HG02981 (cell line): ENCODE measurements at regions not wholly inside any gene's neighbourhood (a gene's known extent, or its start where the extent isn't known, plus 50 kb on each side); places are given as distances from the start of the nearest gene placed in this dataset.

Experiments
- ATAC-seq: cut with Tn5 transposase; IDR thresholded peaks from one replicate; pipeline ENCODE4 v1.9.1; 2021; ENCODE audit warnings: mild to moderate bottlenecking, moderate library complexity; ENCODE audit not compliant: unreplicated experiment

DNA sequence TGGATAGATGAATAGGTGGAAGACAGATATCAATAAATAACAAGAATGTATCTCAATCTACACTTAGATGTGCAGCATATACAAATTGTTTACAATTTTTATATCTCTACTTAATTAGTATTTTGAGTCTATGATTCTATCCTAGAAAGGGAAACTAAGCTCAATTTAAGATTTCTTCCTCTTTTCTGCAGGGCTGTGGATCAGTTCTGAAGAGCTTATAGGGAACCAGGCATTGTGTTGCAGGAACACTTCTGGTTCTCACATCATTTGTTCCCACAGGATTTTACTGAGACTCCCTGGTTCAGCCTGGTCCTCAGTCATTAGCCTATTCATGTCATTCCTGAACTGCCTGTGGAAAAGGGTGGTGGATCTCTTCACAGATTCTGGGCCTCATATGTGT lies 105.8 kb downstream of the TNFSF18 start:
- no peak for ATAC-seq

DNA sequence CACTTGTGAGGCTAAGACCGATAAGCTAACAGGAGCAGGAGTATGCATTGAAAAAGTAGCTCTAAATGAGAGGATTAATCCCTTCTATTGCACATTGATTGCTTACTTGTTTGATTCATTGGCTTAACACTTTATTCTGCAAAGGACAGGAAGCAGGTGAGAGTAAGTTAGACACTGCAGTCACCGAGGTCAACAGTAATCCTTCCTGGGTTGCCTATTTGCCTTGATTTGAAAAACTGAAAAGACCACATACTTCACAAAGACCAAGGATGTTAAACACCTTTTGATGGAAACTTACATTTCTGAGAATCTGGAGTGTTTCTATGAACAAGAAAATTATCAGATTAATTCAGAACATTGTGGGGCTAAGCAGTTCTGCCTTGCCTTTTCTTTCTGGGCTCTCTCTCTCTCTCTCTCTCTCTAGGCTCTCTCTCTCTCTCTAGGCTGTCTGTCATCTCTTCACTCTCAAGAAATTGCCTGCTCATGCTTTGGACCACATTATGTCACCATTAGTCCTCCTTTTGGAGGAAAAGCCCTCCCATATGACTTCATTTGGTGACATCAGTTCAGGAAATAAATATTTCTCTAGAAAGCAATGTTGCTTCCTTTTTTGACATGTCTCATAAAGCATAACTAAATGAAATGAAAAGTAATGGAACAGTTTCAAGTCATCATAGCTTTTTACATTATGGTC lies 103.8 kb downstream of the TNFSF18 start:
- ATAC-seq: no peak

DNA sequence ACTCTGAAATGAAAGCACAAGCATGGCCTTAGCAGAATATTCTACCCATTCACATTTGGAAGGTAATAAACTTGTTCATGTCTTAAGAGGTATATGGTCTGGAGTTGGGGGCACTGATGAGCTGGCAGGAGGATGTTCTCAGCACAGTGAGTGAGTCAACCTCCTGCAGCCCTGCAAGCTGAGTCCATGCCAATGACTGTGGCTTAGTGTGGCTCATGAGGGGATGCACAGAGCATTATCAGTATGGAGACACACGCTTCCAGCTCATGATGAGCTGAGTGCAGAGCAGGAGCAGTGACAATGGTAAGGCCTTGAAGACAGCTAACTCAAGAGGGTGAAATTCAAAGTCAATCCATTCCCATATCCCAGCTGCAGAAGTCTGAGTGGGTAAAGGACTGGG lies 102.3 kb downstream of the TNFSF18 start:
- no peak for ATAC-seq

DNA sequence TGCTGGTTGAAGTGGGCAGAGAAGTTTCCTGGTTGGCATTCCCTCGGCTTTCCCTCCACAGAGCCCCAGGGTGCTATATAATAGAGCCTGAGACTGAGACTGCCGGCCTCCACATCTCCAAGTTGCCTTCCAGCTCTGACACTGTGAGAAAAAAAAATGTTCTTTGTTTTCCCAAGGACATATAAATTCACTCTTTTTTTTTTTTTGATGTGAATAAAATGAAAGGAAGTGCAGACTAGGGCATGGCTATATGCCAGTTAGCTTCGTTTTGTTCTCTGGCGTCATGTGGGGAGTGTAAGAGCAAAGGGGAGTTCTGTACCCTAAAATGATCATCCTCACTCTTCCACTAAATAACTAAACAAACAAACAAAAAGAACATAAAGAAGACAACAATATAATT lies 101.6 kb downstream of the TNFSF18 start:
- no peak for ATAC-seq

DNA sequence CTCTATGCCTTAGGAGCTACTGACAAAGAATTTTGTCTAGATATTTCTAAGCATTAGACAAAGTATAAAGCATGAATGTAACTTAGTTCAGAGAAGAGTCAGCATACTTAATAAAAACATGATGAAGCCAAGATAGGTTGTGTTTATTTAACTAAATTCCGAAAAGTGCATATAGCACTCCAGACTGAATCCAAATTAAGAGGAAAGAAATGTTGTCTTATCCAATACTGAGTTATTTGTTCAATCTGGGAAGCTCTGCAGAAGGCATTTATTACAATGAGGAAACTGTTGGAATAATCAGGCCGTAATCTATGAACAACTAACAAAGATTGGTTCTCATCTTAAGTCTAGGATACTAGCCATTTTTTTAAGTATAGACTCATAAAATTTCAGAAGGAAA lies 100.2 kb downstream of the TNFSF18 start:
- ATAC-seq: no peak

DNA sequence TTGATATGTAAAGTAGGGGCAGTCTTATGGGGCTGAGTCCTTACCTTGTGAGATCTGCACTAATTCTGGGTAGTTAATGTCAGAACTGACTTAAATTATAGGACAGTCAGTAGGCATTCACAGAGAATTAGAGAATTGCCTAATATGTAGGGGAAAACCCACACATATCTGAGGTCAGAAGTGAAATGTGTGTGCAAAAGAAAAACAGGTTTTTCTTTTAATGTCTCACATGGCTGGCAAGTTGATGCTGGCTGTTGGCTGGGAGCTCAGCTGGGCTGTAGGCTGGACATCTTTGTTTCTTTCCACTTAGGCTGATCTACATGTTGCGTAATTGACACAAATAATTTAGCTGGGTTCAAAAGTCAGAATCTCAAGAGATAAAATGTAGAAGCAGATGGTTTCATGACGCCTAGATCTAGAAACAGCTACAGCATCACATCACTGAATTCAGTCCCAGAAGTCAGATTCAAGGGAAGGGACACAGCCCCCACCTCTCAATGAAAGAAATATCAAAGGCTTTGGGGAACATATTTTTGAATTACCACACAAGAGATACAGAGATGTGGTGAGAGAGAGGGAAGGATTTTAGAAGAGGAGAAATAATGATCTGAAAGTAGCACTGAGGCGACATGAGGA lies 98.9 kb downstream of the TNFSF18 start:
- no peak for ATAC-seq

DNA sequence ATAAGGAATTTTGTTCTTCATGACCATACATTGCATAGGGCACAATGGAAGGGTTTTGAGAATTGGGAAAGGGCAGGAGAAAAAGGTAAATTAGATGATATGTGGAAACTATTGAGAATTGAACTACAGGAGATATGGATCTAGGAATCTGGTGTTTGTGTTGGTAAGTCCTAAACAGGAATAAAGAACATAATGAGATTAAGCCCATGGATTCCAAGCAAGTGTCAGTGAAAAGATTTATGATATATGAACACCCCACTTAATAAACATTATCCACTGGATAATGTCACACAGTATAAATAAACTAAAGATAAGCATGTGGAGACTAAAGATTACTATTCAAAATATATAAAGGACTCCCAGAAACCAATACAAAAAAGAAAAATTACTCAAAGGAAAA lies 98.2 kb downstream of the TNFSF18 start:
- no peak for ATAC-seq

DNA sequence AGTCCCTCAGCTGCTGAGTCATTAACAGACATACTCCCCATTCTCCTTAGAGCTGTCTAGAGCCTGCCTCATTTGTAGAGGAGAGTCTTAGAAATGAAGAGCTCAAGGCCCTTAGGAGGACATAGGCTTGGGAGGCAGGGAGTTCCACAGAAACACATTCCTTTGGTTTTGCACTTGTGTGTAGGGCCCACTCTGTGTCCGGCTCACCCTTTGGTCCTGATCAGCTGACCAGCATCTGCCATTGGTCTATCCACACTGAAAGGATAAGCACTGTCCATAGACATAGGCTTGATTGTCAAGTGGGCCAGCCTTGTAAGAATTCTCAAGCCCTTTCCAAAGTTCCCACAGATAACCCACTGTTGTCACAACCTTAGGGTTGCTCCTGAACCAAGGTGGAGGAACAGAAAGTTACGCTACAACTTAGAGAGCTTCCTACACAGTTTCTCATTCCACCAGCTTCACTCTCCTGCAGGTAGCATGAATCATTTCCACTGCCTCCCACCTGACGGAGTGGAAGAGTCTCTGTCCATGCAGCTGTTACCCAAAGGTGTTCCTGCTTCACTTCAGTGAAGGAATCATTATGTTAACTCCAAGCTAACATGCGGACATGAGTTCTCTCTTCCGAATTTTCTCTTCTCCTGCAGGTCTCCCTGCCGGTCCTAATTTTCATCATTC lies 96.1 kb downstream of the TNFSF18 start:
- no peak for ATAC-seq

DNA sequence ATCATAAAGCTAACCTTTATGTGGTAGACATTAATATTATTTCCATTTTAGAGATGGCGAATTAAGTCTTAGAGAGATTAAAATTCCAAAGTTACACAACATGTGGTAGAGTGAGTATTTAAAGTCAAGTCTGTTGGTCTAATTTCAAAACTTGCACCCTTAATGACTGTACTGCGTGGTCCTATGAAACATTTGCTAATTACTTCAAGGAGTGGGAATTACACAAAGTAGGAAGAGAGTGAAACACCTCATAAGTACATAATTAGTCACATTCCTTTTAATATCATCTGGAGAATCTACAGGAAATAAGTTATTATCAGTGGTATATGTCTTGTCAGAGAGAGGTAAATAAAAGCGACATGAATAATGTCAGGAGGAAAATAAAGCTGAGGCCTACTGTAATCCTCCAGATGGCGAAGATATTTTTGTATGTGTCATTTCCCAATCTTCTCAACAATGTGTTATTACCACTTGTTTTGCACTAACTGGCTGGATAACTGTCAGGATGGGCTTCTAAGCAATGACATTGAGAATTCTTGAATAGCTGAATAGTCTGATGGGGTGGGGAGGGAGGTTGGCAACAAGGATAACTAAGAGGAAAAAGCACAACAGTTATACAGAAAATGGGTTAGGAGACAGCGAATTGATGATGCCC lies 95.5 kb downstream of the TNFSF18 start:
- ATAC-seq: no peak

DNA sequence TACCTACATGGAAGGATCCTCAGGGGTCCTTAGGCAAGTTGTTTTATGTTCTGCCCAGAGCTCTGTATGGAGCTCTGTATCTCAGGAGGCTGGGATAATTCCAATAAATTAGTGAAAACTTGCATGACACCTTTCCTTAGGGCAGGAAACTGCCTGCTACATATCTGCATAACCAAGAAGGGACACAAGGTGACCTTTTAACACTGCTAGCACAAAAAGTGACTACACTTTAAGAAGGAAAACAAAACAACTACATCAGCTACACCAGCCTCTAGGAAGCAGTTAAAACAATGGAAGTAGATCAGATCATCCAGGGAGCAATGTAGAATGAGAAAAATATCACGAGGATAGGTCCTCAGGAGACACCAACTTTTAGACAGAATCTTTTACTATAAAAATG lies 93.9 kb downstream of the TNFSF18 start:
- ATAC-seq: no peak

DNA sequence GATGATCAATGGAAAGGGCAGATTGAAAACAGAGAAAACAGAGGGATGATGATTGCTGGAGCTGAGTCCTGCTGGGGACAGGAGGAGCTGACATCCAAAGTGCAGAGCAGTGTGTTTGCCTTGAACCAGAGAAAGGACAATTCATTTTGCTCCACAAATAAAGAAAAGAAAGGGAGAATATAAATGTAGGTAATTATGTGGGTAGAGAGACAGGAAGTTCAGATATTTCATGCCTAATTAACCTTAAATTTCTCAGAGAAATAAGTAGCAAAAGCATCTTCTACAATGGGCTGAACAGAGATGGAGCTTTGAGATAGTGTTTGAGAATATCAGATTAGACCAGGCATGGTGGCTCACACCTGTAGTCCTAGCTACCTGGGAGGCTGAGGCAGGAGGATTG lies 93.2 kb downstream of the TNFSF18 start:
- no peak for ATAC-seq

DNA sequence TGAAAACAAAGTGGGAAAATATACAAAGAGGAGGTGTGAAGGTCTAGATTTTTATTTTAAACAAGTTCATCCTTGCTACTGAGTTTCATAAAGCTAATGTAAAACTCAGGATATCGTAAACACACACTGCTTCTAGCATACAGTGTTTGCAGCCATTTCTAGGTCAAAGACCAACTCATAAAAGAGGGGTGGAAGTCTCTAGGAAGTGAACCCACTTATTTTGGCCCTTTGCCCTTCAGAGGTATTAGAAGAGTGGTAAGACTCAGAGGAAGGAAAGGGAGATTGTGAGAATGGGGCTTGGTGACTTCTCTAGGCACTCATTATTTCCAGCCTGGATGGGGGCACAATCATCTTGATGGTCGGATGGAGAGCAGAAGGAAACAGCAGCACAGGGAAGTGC lies 91.2 kb downstream of the TNFSF18 start:
- ATAC-seq: no peak

DNA sequence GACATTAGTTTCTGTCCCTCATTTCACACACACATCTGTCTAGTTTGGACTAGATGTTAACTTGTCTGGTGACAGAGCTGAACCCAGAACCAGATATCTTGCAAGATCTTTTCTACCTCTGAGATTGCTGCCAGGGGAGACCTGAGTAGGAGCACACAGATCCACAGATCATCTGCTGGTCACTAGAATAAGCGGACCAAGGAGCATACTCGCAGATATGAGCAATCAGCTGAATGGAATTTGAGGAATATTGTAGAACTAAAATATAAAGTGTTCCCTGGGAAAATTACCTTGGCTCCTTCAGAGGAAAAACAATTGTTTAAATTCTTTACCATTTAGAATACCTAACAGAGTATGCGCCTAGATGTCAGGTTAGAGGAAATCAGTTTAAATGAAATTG lies 90.7 kb downstream of the TNFSF18 start:
- ATAC-seq: no peak

DNA sequence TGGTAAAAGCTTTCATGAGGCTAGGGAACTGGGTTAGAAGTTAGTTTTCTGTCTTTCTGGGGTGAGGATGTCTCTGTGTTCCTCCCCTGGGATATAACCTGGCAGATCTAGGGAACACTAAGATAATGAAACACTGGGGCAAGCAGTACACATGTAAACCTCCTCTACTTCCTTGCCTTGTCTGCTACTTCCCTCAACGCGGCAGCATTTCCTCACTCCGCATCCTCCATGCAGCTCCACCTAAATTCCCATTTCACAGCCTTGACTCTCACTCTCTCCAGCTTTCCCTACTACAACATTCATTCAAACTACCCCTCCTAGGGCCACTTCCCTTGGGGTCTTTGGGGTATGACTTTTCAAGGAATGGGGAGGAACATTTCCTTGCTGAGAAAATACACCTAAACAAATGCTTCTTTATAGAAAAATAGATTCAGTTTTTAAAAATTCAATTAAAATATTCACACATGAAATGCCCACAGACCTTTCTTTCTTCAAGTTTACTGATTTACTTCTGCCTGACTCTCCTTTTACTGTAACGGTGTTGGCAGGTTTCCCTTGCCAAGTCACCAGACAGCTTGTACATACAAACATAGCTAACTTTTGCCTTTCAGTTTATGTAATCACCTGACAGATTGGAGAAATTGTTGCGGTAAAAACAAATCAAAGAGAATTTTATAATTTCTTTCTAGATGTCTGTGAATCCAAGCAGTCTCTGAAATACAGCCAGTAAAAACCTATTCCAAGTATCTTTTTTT lies 90.1 kb downstream of the TNFSF18 start:
- ATAC-seq: no peak

DNA sequence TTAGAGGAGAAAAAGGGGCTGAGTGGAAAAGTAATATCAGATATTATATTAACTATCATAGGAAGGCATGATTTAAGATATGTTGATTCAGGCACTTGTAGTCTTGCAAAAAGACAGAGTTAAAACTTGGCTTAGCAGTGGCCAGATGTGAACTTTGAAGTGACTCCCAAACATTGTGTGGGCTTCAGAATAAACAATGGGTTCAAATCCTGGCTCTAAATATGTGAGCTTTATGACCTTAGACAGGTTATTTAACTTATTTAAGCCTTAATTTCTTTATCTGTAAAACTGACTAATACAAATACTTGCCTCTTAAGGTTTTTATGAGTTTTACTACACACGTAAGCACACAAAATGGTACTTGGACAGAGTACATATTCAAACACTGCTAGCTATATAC lies 85.9 kb downstream of the TNFSF18 start:
- ATAC-seq: no peak

DNA sequence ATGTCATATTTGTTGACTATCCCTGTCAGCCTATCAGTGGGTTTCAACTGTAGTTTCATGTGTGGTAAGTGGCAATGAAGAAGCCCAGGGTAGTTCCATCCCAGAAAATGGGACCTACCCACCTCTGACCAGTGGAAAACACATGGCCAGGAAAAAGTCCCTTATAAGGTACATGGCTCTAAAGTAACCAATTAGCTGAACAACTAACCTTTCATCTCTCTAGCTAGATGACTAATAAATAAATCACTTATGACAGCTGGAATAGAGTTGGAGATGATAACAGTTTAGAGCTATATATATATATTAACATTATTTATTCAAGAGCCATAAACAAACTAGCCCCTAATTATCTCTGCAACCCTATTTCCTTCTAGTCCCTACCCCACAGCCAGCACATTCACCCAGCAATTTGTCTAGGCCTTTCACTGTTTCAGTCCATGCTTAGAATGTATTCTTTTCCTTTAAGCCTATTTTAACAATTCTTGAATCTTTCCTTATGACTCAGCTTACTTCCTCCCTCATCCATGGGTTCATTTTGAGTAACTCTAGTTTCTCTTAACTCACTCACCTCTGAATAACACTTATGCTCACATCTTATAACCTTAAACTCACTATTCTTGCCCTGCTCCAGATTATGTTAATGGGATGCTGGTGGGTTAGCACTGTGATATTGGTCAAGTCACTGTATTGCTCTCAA lies 83.7 kb downstream of the TNFSF18 start:
- no peak for ATAC-seq

DNA sequence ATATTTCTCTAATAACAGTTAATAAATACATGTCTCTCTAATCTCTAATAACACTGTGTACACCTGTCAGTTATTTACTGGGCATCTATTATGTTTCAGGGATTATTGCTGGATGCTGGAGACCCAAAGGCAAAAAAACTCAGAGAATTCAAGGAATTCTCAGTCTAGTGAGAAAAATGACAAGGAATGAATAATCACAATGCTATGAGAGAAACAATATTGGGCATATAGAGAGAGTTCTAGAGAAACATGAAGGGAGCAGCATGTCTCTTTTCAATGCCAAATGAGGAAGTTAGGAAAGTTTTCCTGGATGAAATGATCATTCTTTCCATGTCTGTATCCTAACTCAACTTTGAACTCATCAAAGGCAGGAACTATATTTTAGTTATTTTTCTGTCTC lies 82.8 kb downstream of the TNFSF18 start:
- no peak for ATAC-seq

DNA sequence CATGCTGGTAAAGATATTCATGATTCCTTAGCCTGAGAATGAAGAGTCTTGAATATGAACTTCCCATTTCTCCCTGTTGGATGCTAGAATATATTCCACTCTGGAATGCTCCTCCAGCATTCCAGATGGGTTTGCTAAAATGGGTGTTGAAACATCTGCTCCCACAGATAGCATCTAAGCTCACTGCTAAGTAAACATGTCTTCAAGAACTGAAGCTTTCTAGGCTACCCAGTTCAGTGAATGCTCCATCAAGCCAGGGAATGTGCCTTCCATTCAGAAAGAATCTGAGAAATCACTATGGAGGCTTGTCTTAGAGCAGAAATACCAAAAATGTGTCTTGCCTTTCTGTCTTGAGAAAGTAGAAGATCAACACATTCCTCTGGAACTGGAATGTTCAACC lies 81.1 kb downstream of the TNFSF18 start:
- ATAC-seq: no peak

DNA sequence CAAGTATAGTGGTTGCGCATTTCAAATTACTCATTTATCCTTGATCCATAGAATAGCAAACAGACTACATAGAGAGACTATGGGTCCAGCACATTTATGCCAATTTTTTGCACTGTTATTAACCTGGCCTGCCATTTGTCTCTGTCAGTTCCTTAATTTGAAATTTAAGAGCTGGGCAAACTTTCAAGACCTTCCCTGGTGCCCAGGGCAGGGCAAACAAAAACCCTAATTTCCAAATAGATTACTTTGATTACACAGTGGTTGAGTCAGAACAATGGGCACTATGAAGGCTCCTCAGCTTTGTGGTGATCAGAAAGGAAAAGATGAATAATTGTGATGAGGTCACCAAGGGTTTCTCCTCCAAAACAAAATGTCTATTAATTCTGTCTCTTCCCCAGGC lies 80.6 kb downstream of the TNFSF18 start:
- no peak for ATAC-seq

DNA sequence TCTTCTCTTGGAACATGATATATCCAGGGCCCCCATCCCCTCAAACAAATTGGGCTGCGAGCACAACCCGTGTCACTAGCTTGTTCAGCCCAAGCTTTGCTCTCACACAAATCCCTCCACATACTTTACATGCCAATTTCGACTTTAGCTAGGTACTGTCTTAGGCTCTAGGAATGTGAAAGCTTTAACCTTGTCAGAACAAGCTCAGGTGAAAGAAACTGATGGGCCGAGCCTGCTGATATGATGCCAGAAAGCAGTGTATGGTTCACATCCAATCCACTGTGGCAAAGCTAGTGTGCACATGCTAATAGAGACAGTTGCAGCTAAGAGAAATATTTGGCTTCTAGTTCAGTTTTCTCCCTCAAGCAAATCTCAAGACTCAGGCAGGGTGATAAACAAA lies 79.5 kb downstream of the TNFSF18 start:
- no peak for ATAC-seq

DNA sequence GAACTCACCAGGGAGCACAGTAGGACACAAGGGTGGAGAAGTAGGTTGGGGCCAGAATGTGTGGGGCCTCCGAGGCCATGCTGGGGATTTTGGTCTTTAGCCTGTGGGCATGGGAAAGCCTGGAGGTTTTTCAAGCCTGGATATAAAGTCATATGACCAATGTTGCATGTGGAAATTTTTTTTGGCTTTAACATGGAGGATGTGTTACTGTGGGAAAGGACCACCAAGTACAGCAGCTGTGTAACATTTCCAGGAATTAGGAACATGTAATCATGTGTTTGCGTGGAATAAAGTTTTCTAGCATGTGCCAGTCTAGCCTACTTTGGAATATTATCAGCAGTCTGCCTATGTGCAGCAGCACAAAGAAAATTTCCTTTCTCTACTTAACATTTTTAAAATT lies 78.5 kb downstream of the TNFSF18 start:
- no peak for ATAC-seq
